ENCODE measurements at regions not wholly inside any gene's neighbourhood (a gene's known extent, or its start where the extent isn't known, plus 50 kb on each side); places are given as distances from the start of the nearest gene placed in this dataset.

GRCh38 chr1:244113532-244114320 is 62.6 kb downstream of the ZBTB18 start:
- Histone ChIP-seq H3K4me1 (ENCODE audit: low read depth, poor library complexity, severe bottlenecking) (no peaks in the 10 kb centered on the region), H3K79me2 (ENCODE audit: insufficient read depth, low read depth) (no peaks in the 10 kb centered on the region), H2AFZ (ENCODE audit: low read depth) (no peak overlapping the region), H3K27me3 (ENCODE audit: insufficient read depth, low read depth) (no peaks in the 10 kb centered on the region), H3K36me3 (ENCODE audit: insufficient read depth) (no peaks in the 10 kb centered on the region), H4K20me1 (ENCODE audit: insufficient read depth) (no peaks in the 10 kb centered on the region), H3K27ac (no peak overlapping the region), H3K4me2 (no peak overlapping the region), H3K4me3 (IDR thresholded peaks at IDR 0.05; ENCODE audit: insufficient read depth, low read depth, low read length) (no peak overlapping the region), H3K9ac (no peak overlapping the region)
- no peak for TF ChIP-seq CTCF (conservative IDR thresholded peaks at IDR 0.05; ENCODE audit: low read depth, low read length)

GRCh38 chr1:244114892-244115291 is 63.8 kb downstream of the ZBTB18 start:
- H3K36me3 ChIP-seq (ENCODE audit: insufficient read depth), result no peaks in the 10 kb centered on the region
- no peaks in the 10 kb centered on the region for H3K4me1 ChIP-seq (ENCODE audit: low read depth, poor library complexity, severe bottlenecking)
- no peak overlapping the region for H3K4me3 ChIP-seq (IDR thresholded peaks at IDR 0.05; ENCODE audit: insufficient read depth, low read depth, low read length)
- H3K79me2 ChIP-seq (ENCODE audit: insufficient read depth, low read depth), result no peaks in the 10 kb centered on the region
- H3K4me2 ChIP-seq, result no peak overlapping the region
- H3K9ac ChIP-seq, result no peak overlapping the region
- no peaks in the 10 kb centered on the region for H3K27me3 ChIP-seq (ENCODE audit: insufficient read depth, low read depth)
- no peak overlapping the region for H2AFZ ChIP-seq (ENCODE audit: low read depth)
- H3K27ac ChIP-seq, result no peak overlapping the region
- no peaks in the 10 kb centered on the region for H4K20me1 ChIP-seq (ENCODE audit: insufficient read depth)
- no peak for TF ChIP-seq CTCF (conservative IDR thresholded peaks at IDR 0.05; ENCODE audit: low read depth, low read length)

- Histone ChIP-seq H4K20me1 (ENCODE audit: insufficient read depth) (no peaks in the 10 kb centered on the region), H3K4me1 (ENCODE audit: low read depth, poor library complexity, severe bottlenecking) (no peaks in the 10 kb centered on the region), H3K27me3 (ENCODE audit: insufficient read depth, low read depth) (no peaks in the 10 kb centered on the region), H3K4me3 (IDR thresholded peaks at IDR 0.05; ENCODE audit: insufficient read depth, low read depth, low read length) (no peak overlapping the region), H2AFZ (ENCODE audit: low read depth) (no peak overlapping the region), H3K36me3 (ENCODE audit: insufficient read depth) (no peaks in the 10 kb centered on the region), H3K9ac (no peak overlapping the region), H3K79me2 (ENCODE audit: insufficient read depth, low read depth) (no peaks in the 10 kb centered on the region), H3K4me2 (no peak overlapping the region), H3K27ac (no peak overlapping the region)
- TF ChIP-seq CTCF (conservative IDR thresholded peaks at IDR 0.05; ENCODE audit: low read depth, low read length), result no peak
These were observed 65.9 kb downstream of the ZBTB18 start for GRCh38 chr1:244116946-244117345.

- Histone ChIP-seq H3K4me3 (IDR thresholded peaks at IDR 0.05; ENCODE audit: insufficient read depth, low read depth, low read length) (no peak overlapping the region), H3K4me2 (no peak overlapping the region), H3K9ac (no peak overlapping the region), H4K20me1 (ENCODE audit: insufficient read depth) (no peaks in the 10 kb centered on the region), H3K36me3 (ENCODE audit: insufficient read depth) (no peaks in the 10 kb centered on the region), H3K27me3 (ENCODE audit: insufficient read depth, low read depth) (no peaks in the 10 kb centered on the region), H2AFZ (ENCODE audit: low read depth) (no peak overlapping the region), H3K79me2 (ENCODE audit: insufficient read depth, low read depth) (no peaks in the 10 kb centered on the region), H3K27ac (no peak overlapping the region), H3K4me1 (ENCODE audit: low read depth, poor library complexity, severe bottlenecking) (no peaks in the 10 kb centered on the region)
- no peak for TF ChIP-seq CTCF (conservative IDR thresholded peaks at IDR 0.05; ENCODE audit: low read depth, low read length)
These were observed 67.2 kb downstream of the ZBTB18 start for GRCh38 chr1:244118109-244118761.
